ENCODE measurements at regions not wholly inside any gene's neighbourhood (a gene's known extent, or its start where the extent isn't known, plus 50 kb on each side); places are given as distances from the start of the nearest gene placed in this dataset.
A peak's percentile ranks its signal among the peaks of the same experiment; 100 is the strongest.

GRCh38 chr3:116864590-116864927 is 155.0 kb downstream of the TUSC7 start:
- Histone ChIP-seq H3K4me1 (peaks cover 5% of the 10 kb centered on the region), H3K9me3 (no peaks in the 10 kb centered on the region), H3K4me3 (no peak overlapping the region), H3K27ac (no peak overlapping the region), H3K36me3 (no peaks in the 10 kb centered on the region), H3K27me3 (no peaks in the 10 kb centered on the region)
- DNase-seq (ENCODE audit: extremely low spot score in 2 of 2): no peak
- intact Hi-C loops (cut with DNase I): no loop called here
- no peak for TF ChIP-seq POLR2AphosphoS5 (IDR thresholded peaks at IDR 0.05; ENCODE audit: insufficient read depth in 1 of 2, low read depth in 1 of 2)
- TF ChIP-seq CTCF (IDR thresholded peaks at IDR 0.05): peak in 1 of 3 experiments; percentile 7

GRCh38 chr3:116870379-116870778 is 160.8 kb downstream of the TUSC7 start:
- TF ChIP-seq POLR2AphosphoS5 (IDR thresholded peaks at IDR 0.05; ENCODE audit: insufficient read depth in 1 of 2, low read depth in 1 of 2): no peak
- TF ChIP-seq CTCF (IDR thresholded peaks at IDR 0.05): no peak
- TF ChIP-seq POLR2A (IDR thresholded peaks at IDR 0.05): no peak
- Histone ChIP-seq H3K4me1 (no peaks in the 10 kb centered on the region), H3K36me3 (no peaks in the 10 kb centered on the region), H3K27me3 (no peaks in the 10 kb centered on the region), H3K9me3 (no peaks in the 10 kb centered on the region), H3K4me3 (no peak overlapping the region), H3K27ac (no peak overlapping the region)
- intact Hi-C loops (cut with DNase I): no loop called here
- DNase-seq (ENCODE audit: extremely low spot score in 2 of 2): no peak

- intact Hi-C loops (cut with DNase I): no loop called here
- no peaks in the 10 kb centered on the region for H3K9me3 ChIP-seq
- no peak overlapping the region for H3K27ac ChIP-seq
- no peak overlapping the region for H3K4me3 ChIP-seq
- no peaks in the 10 kb centered on the region for H3K4me1 ChIP-seq
- TF ChIP-seq POLR2AphosphoS5 (IDR thresholded peaks at IDR 0.05; ENCODE audit: insufficient read depth in 1 of 2, low read depth in 1 of 2): no peak
- no peak for TF ChIP-seq CTCF (IDR thresholded peaks at IDR 0.05)
- TF ChIP-seq POLR2A (IDR thresholded peaks at IDR 0.05): no peak
- H3K36me3 ChIP-seq: no peaks in the 10 kb centered on the region
- no peak for DNase-seq (ENCODE audit: extremely low spot score in 2 of 2)
- H3K27me3 ChIP-seq: no peaks in the 10 kb centered on the region
These were observed 162.3 kb downstream of the TUSC7 start for GRCh38 chr3:116871905-116872304.

GRCh38 chr3:116872688-116873087 is 163.1 kb downstream of the TUSC7 start:
- H3K4me3 ChIP-seq: no peak overlapping the region
- no peaks in the 10 kb centered on the region for H3K27me3 ChIP-seq
- DNase-seq (ENCODE audit: extremely low spot score in 2 of 2): no peak
- no peaks in the 10 kb centered on the region for H3K9me3 ChIP-seq
- intact Hi-C loops (cut with DNase I): no loop called here
- TF ChIP-seq POLR2AphosphoS5 (IDR thresholded peaks at IDR 0.05; ENCODE audit: insufficient read depth in 1 of 2, low read depth in 1 of 2) (no peak), CTCF (IDR thresholded peaks at IDR 0.05) (no peak), POLR2A (IDR thresholded peaks at IDR 0.05) (no peak)
- no peaks in the 10 kb centered on the region for H3K36me3 ChIP-seq
- H3K27ac ChIP-seq: no peak overlapping the region
- H3K4me1 ChIP-seq: no peaks in the 10 kb centered on the region

- intact Hi-C loops (cut with DNase I): no loop called here
These were observed 163.6 kb downstream of the TUSC7 start for GRCh38 chr3:116873142-116873541.

More at GRCh38 chr3:116873142-116873541, 163.6 kb downstream of the TUSC7 start:
- no peak overlapping the region for H3K27ac ChIP-seq
- no peak overlapping the region for H3K4me3 ChIP-seq
- no peaks in the 10 kb centered on the region for H3K9me3 ChIP-seq
- H3K36me3 ChIP-seq: no peaks in the 10 kb centered on the region
- H3K4me1 ChIP-seq: no peaks in the 10 kb centered on the region
- TF ChIP-seq POLR2A (IDR thresholded peaks at IDR 0.05): no peak
- TF ChIP-seq CTCF (IDR thresholded peaks at IDR 0.05): no peak
- TF ChIP-seq POLR2AphosphoS5 (IDR thresholded peaks at IDR 0.05; ENCODE audit: insufficient read depth in 1 of 2, low read depth in 1 of 2): no peak
- H3K27me3 ChIP-seq: no peaks in the 10 kb centered on the region
- no peak for DNase-seq (ENCODE audit: extremely low spot score in 2 of 2)
